SK-MEL-5 (cell line): ENCODE measurements at regions not wholly inside any gene's neighbourhood (a gene's known extent, or its start where the extent isn't known, plus 50 kb on each side); places are given as distances from the start of the nearest gene placed in this dataset.
"Not testable (repeated sequence)": the region's sequence is repeated elsewhere in the genome, so short reads cannot be mapped to it uniquely, and the experiment has no call there.

ENCODE experiments used
- DNase-seq: peaks from one replicate; pipeline ENCODE4 v3.0.0-alpha.2; 2016; ENCODE audit warnings: low read depth, low spot score
- in situ Hi-C: cut with HindIII; loops from 2 replicates; pipeline ENCODE4 v1.10.0; 2016; ENCODE audit warnings: low sequenced_read_pairs, high pct_unique_total_duplicates, low pct_unique_long_range_greater_than_20kb

- in situ Hi-C loops, result no loop called here
- DNase-seq, result no peak
Observed at GRCh38 chr20:11976966-11977365, 59.3 kb downstream of the BTBD3 start.

- DNase-seq, result no peak
- in situ Hi-C loops, result no loop called here
Observed at GRCh38 chr20:11978496-11978895, 60.8 kb downstream of the BTBD3 start.

- no peak for DNase-seq
- in situ Hi-C loops, result no loop called here
Observed at GRCh38 chr20:11979306-11979990, 61.8 kb downstream of the BTBD3 start.

GRCh38 chr20:11980263-11980662, 62.6 kb downstream of the BTBD3 start:
- peak; percentile 30 for DNase-seq
- in situ Hi-C loops, result no loop called here

GRCh38 chr20:11981366-11981947, 63.8 kb downstream of the BTBD3 start:
- DNase-seq, result no peak
- in situ Hi-C loops, result no loop called here

- no peak for DNase-seq
- in situ Hi-C loops, result no loop called here
Observed at GRCh38 chr20:11982289-11982954, 64.7 kb downstream of the BTBD3 start.

GRCh38 chr20:11982955-11983470, 65.3 kb downstream of the BTBD3 start:
- DNase-seq, result no peak
- in situ Hi-C loops, result no loop called here

- in situ Hi-C loops, result no loop called here
- DNase-seq, result no peak
Observed at GRCh38 chr20:11986954-11987353, 69.3 kb downstream of the BTBD3 start.

- in situ Hi-C loops, result no loop called here
- DNase-seq, result no peak
Observed at GRCh38 chr20:11987526-11987925, 69.8 kb downstream of the BTBD3 start.

GRCh38 chr20:11989018-11989771, 71.5 kb downstream of the BTBD3 start:
- in situ Hi-C loops, result no loop called here

GRCh38 chr20:11992426-11992825, 74.7 kb downstream of the BTBD3 start:
- in situ Hi-C loops, result no loop called here
- peak; percentile 75 for DNase-seq

More at GRCh38 chr20:11989018-11989771, 71.5 kb downstream of the BTBD3 start:
- no peak for DNase-seq

- no peak for DNase-seq
- in situ Hi-C loops, result no loop called here
Observed at GRCh38 chr20:11993886-11994461, 76.3 kb downstream of the BTBD3 start.

GRCh38 chr20:11995805-11996567, 78.3 kb downstream of the BTBD3 start:
- in situ Hi-C loops, result no loop called here
- peak; percentile 97 for DNase-seq

GRCh38 chr20:12004776-12005175, 87.1 kb downstream of the BTBD3 start:
- DNase-seq, in situ Hi-C loops: not testable (repeated sequence)

GRCh38 chr20:12012241-12013222, 94.8 kb downstream of the BTBD3 start:
- peak; percentile 85 for DNase-seq
- in situ Hi-C loops, result no loop called here

GRCh38 chr20:12014276-12014675, 96.6 kb downstream of the BTBD3 start:
- in situ Hi-C loops, result no loop called here
- DNase-seq, result no peak
